ENCODE measurements at regions not wholly inside any gene's neighbourhood (a gene's known extent, or its start where the extent isn't known, plus 50 kb on each side); places are given as distances from the start of the nearest gene placed in this dataset.

GRCh38 chr18:38358805-38359657 lies 793.4 kb upstream of the CELF4 start:
- no peak for TF ChIP-seq FOXP2 (optimal IDR thresholded peaks at IDR 0.05; ENCODE audit: borderline replicate concordance, extremely low read depth, extremely low read length, insufficient read depth)
- no peak for TF ChIP-seq TAF1 (IDR thresholded peaks at IDR 0.05; ENCODE audit: borderline replicate concordance, insufficient read depth, low read length)
- TF ChIP-seq POLR2AphosphoS5 (IDR thresholded peaks at IDR 0.05; ENCODE audit: low read depth, low read length) = no peak
- TF ChIP-seq SIN3A (IDR thresholded peaks at IDR 0.05; ENCODE audit: borderline replicate concordance, insufficient read depth, low read length) = no peak
- TF ChIP-seq, protein P1, sequence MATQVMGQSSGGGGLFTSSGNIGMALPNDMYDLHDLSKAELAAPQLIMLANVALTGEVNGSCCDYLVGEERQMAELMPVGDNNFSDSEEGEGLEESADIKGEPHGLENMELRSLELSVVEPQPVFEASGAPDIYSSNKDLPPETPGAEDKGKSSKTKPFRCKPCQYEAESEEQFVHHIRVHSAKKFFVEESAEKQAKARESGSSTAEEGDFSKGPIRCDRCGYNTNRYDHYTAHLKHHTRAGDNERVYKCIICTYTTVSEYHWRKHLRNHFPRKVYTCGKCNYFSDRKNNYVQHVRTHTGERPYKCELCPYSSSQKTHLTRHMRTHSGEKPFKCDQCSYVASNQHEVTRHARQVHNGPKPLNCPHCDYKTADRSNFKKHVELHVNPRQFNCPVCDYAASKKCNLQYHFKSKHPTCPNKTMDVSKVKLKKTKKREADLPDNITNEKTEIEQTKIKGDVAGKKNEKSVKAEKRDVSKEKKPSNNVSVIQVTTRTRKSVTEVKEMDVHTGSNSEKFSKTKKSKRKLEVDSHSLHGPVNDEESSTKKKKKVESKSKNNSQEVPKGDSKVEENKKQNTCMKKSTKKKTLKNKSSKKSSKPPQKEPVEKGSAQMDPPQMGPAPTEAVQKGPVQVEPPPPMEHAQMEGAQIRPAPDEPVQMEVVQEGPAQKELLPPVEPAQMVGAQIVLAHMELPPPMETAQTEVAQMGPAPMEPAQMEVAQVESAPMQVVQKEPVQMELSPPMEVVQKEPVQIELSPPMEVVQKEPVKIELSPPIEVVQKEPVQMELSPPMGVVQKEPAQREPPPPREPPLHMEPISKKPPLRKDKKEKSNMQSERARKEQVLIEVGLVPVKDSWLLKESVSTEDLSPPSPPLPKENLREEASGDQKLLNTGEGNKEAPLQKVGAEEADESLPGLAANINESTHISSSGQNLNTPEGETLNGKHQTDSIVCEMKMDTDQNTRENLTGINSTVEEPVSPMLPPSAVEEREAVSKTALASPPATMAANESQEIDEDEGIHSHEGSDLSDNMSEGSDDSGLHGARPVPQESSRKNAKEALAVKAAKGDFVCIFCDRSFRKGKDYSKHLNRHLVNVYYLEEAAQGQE (IDR thresholded peaks at IDR 0.05; ENCODE audit: insufficient read depth in 1 of 2, low read depth in 2 of 2, low read length in 2 of 2) = no peak

GRCh38 chr18:38353149-38353548 lies 787.6 kb upstream of the CELF4 start:
- no peak for TF ChIP-seq TAF1 (IDR thresholded peaks at IDR 0.05; ENCODE audit: borderline replicate concordance, insufficient read depth, low read length)
- TF ChIP-seq SIN3A (IDR thresholded peaks at IDR 0.05; ENCODE audit: borderline replicate concordance, insufficient read depth, low read length) = no peak
- no peak for TF ChIP-seq FOXP2 (optimal IDR thresholded peaks at IDR 0.05; ENCODE audit: borderline replicate concordance, extremely low read depth, extremely low read length, insufficient read depth)
- TF ChIP-seq, protein P1 (IDR thresholded peaks at IDR 0.05; ENCODE audit: insufficient read depth in 1 of 2, low read depth in 2 of 2, low read length in 2 of 2) = no peak
- no peak for TF ChIP-seq POLR2AphosphoS5 (IDR thresholded peaks at IDR 0.05; ENCODE audit: low read depth, low read length)

- TF ChIP-seq POLR2AphosphoS5 (IDR thresholded peaks at IDR 0.05; ENCODE audit: low read depth, low read length) (no peak), TAF1 (IDR thresholded peaks at IDR 0.05; ENCODE audit: borderline replicate concordance, insufficient read depth, low read length) (no peak), FOXP2 (optimal IDR thresholded peaks at IDR 0.05; ENCODE audit: borderline replicate concordance, extremely low read depth, extremely low read length, insufficient read depth) (no peak), SIN3A (IDR thresholded peaks at IDR 0.05; ENCODE audit: borderline replicate concordance, insufficient read depth, low read length) (no peak)
- TF ChIP-seq, protein P1 (IDR thresholded peaks at IDR 0.05; ENCODE audit: insufficient read depth in 1 of 2, low read depth in 2 of 2, low read length in 2 of 2) = no peak
These were observed 784.5 kb upstream of the CELF4 start for GRCh38 chr18:38350141-38350540.

- TF ChIP-seq POLR2AphosphoS5 (IDR thresholded peaks at IDR 0.05; ENCODE audit: low read depth, low read length) (no peak), SIN3A (IDR thresholded peaks at IDR 0.05; ENCODE audit: borderline replicate concordance, insufficient read depth, low read length) (no peak), TAF1 (IDR thresholded peaks at IDR 0.05; ENCODE audit: borderline replicate concordance, insufficient read depth, low read length) (no peak), FOXP2 (optimal IDR thresholded peaks at IDR 0.05; ENCODE audit: borderline replicate concordance, extremely low read depth, extremely low read length, insufficient read depth) (no peak)
- TF ChIP-seq, protein P1 (IDR thresholded peaks at IDR 0.05; ENCODE audit: insufficient read depth in 1 of 2, low read depth in 2 of 2, low read length in 2 of 2) = no peak
These were observed 765.0 kb upstream of the CELF4 start for GRCh38 chr18:38330573-38330972.

Data from PFSK-1 (cell line).